Neuronal stem cell (in vitro differentiated cells): ENCODE measurements at regions not wholly inside any gene's neighbourhood (a gene's known extent, or its start where the extent isn't known, plus 50 kb on each side); places are given as distances from the start of the nearest gene placed in this dataset.
"Not testable (repeated sequence)": the region's sequence is repeated elsewhere in the genome, so short reads cannot be mapped to it uniquely, and the experiment has no call there.

ENCODE experiments used
- DNase-seq: peaks from one replicate; pipeline ENCODE4 v3.0.0-alpha.2; 2013; ENCODE audit warnings: low spot score
- H2AFZ ChIP-seq: one replicate; pipeline ENCODE4 v1.6.1; 2013; ENCODE audit warnings: mild to moderate bottlenecking, low read length, inconsistent platforms
- H2AK5ac ChIP-seq: 2 replicates; pipeline ENCODE4 v1.6.1; 2013; ENCODE audit warnings: low read depth, mild to moderate bottlenecking, inconsistent platforms, low read length, moderate library complexity, mixed read lengths
- H2BK120ac ChIP-seq: 2 replicates; pipeline ENCODE4 v1.6.1; 2013; ENCODE audit warnings: low read depth, mild to moderate bottlenecking, inconsistent platforms, low read length, moderate library complexity, mixed read lengths
- H2BK12ac ChIP-seq: one replicate; pipeline ENCODE4 v1.6.1; 2013; ENCODE audit warnings: low read length, inconsistent platforms
- H2BK15ac ChIP-seq: 2 replicates; pipeline ENCODE4 v1.6.1; 2013; ENCODE audit warnings: mild to moderate bottlenecking, low read length, inconsistent platforms, mixed read lengths
- H2BK5ac ChIP-seq: one replicate; pipeline ENCODE4 v1.6.1; 2013; ENCODE audit warnings: inconsistent platforms, mild to moderate bottlenecking, low read length, moderate library complexity
- H3K14ac ChIP-seq: one replicate; pipeline ENCODE4 v1.6.1; 2013; ENCODE audit warnings: low read length, inconsistent platforms
- H3K18ac ChIP-seq: 2 replicates; pipeline ENCODE4 v1.6.1; 2013; ENCODE audit warnings: low read length, inconsistent platforms
- H3K23ac ChIP-seq: 2 replicates; pipeline ENCODE4 v1.6.1; 2013; ENCODE audit warnings: low read depth, mild to moderate bottlenecking, mixed read lengths, low read length, inconsistent platforms; ENCODE audit not compliant: poor library complexity
- H3K27ac ChIP-seq: replicated peaks from 3 replicates; pipeline ENCODE4 v1.5.1; 2013; ENCODE audit warnings: low read length, inconsistent platforms
- H3K27me3 ChIP-seq, 3 experiments: 2 replicates each; pipeline ENCODE4 v1.6.1; 2013; ENCODE audit warnings: low read length in 3 of 3, mild to moderate bottlenecking in 2 of 3, inconsistent platforms in 1 of 3, low read depth in 1 of 3, mixed read lengths in 1 of 3, moderate library complexity in 1 of 3; ENCODE audit not compliant: control insufficient read depth in 3 of 3, insufficient read depth in 3 of 3
- H3K36me3 ChIP-seq, 2 donors: replicated peaks in 1 of 2; 2 replicates each; pipeline ENCODE4 v1.6.1; 2013; ENCODE audit warnings: low read length in 2 of 2; ENCODE audit not compliant: control insufficient read depth in 2 of 2, insufficient read depth in 2 of 2
- H3K4ac ChIP-seq: 2 replicates; pipeline ENCODE4 v1.6.1; 2013; ENCODE audit warnings: inconsistent platforms, mild to moderate bottlenecking, low read length, moderate library complexity
- H3K4me1 ChIP-seq, 2 donors: 1 replicate in 1 of 2; 2 replicates in 1 of 2; pipeline ENCODE4 v1.6.1; 2013; ENCODE audit warnings: low read length in 2 of 2, low read depth in 1 of 2; ENCODE audit not compliant: control insufficient read depth in 2 of 2, insufficient read depth in 1 of 2
- H3K4me2 ChIP-seq: one replicate; pipeline ENCODE4 v1.6.1; 2013; ENCODE audit warnings: mild to moderate bottlenecking, low read length, inconsistent platforms; ENCODE audit not compliant: insufficient read depth, poor library complexity, severe bottlenecking
- H3K4me3 ChIP-seq, 2 donors: 2 replicates each; pipeline ENCODE4 v1.5.1; 2013; ENCODE audit warnings: low read length in 2 of 2, mild to moderate bottlenecking in 2 of 2, inconsistent platforms in 1 of 2, moderate library complexity in 1 of 2
- H3K79me1 ChIP-seq: one replicate; pipeline ENCODE4 v1.6.1; 2013; ENCODE audit warnings: low read depth, mild to moderate bottlenecking, inconsistent platforms, low read length, moderate library complexity
- H3K9ac ChIP-seq: one replicate; pipeline ENCODE4 v1.6.1; 2013; ENCODE audit warnings: mild to moderate bottlenecking, low read depth, low read length, inconsistent platforms; ENCODE audit not compliant: poor library complexity
- H3K9me3 ChIP-seq, 2 donors: replicated peaks in 1 of 2; 2 replicates each; pipeline versions ENCODE3 to v1.6.1; 2013; ENCODE audit warnings: low read length in 2 of 2, mild to moderate bottlenecking in 2 of 2, inconsistent platforms in 1 of 2, low read depth in 1 of 2, mixed read lengths in 1 of 2, moderate library complexity in 1 of 2; ENCODE audit not compliant: control insufficient read depth in 2 of 2, insufficient read depth in 1 of 2
- H4K8ac ChIP-seq: one replicate; pipeline ENCODE4 v1.6.1; 2013; ENCODE audit warnings: low read depth, mild to moderate bottlenecking, inconsistent platforms, low read length, moderate library complexity
- H4K91ac ChIP-seq: one replicate; pipeline ENCODE4 v1.6.1; 2013; ENCODE audit warnings: low read length, low read depth, mild to moderate bottlenecking, inconsistent platforms; ENCODE audit not compliant: poor library complexity
- WGBS, 2 donors: extraction: QIAGEN DNeasy Blood & Tissue Kit; methylation state at CpG; one replicate each; pipeline ENCODE4 v1.1.7; 2013; ENCODE audit warnings: missing lambda C conversion rate in 2 of 2, mixed read lengths in 1 of 2; ENCODE audit not compliant: insufficient read length in 2 of 2, insufficient replicate concordance in 1 of 2; ENCODE audit errors: extremely low coverage in 2 of 2; 5-methylcytosine and 5-hydroxymethylcytosine counted together

DNA sequence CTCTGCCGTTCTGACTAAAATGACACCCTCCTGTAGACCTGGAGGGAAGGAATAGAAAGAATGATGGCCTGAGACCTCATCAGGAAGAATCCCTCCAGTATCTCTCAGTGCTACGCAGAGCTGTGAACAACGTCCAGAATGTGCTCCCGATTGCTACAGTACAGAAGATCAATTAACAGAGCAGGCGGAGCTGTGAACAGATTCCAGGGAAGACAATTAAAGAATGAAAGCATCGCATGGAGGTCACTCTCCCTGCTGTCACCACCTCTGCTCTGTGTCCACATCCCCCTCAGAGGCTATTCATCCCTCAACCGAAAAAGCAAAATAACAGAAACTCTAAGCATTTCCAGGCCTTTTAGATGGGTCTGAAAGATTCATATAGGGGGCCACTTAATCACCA lies 481.0 kb downstream of the EIPR1 start:
- Histone ChIP-seq H4K8ac (no peak overlapping the region), H2AK5ac (no peak overlapping the region), H2BK120ac (no peak overlapping the region), H4K91ac (no peak overlapping the region), H3K4me1 (peaks cover 3 to 8% of the 10 kb centered on the region in 2 donors), H2BK5ac (no peak overlapping the region), H3K9ac (no peak overlapping the region), H2BK15ac (no peak overlapping the region), H3K9me3 (no peaks in the 10 kb centered on the region), H3K4ac (no peak overlapping the region), H3K4me3 (no peak overlapping the region), H3K23ac (no peak overlapping the region), H3K79me1 (no peaks in the 10 kb centered on the region), H3K27me3 (no peaks in the 10 kb centered on the region), H3K36me3 (no peaks in the 10 kb centered on the region), H3K27ac (no peak overlapping the region), H2AFZ (no peak overlapping the region), H3K4me2 (no peak overlapping the region), H2BK12ac (no peak overlapping the region), H3K18ac (no peak overlapping the region), H3K14ac (no peak overlapping the region)
- DNase-seq: no peak
- WGBS, 2 donors: no CpG with 5 or more reads among the region's 7 CpGs

GRCh38 chr2:2896011-2896410 lies 481.6 kb downstream of the EIPR1 start:
- Histone ChIP-seq H3K27ac (no peak overlapping the region), H2BK5ac (no peak overlapping the region), H3K27me3 (no peaks in the 10 kb centered on the region), H2AFZ (no peak overlapping the region), H3K9me3 (no peaks in the 10 kb centered on the region), H3K4me3 (no peak overlapping the region), H4K8ac (no peak overlapping the region), H3K4me2 (no peak overlapping the region), H3K79me1 (no peaks in the 10 kb centered on the region), H3K4me1 (peaks cover 0 to 4% of the 10 kb centered on the region in 2 donors), H2BK15ac (no peak overlapping the region), H4K91ac (no peak overlapping the region), H2BK120ac (no peak overlapping the region), H2AK5ac (no peak overlapping the region), H3K9ac (no peak overlapping the region), H2BK12ac (no peak overlapping the region), H3K36me3 (no peaks in the 10 kb centered on the region), H3K4ac (no peak overlapping the region), H3K18ac (no peak overlapping the region), H3K23ac (no peak overlapping the region), H3K14ac (no peak overlapping the region)
- no CpG with 5 or more reads among the region's 5 CpGs for WGBS, 2 donors
- no peak for DNase-seq

DNA sequence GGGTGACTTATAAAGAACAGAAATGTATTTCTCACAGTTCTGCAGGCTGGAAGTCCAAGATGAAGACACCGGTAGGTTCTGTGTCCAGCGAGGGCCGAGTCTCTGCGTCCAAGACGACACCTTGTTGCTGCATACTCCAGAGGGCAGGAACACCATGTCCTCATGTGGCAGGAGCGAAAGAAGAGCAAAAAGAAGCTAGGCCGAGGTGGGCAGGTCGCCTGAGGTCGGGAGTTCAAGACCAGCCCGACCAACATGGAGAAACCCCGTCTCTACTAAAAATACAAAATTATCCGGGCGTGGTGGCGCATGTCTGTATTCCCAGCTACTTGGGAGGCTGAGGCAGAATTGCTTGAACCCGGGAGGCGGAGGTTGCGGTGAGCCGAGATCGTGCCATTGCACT lies 483.6 kb downstream of the EIPR1 start:
- not testable (repeated sequence) for H3K18ac ChIP-seq, H3K9ac ChIP-seq, H3K23ac ChIP-seq, H2AK5ac ChIP-seq, H3K4me1 ChIP-seq, H3K79me1 ChIP-seq, H4K8ac ChIP-seq, H2BK12ac ChIP-seq, H3K4me2 ChIP-seq, H3K4me3 ChIP-seq, H3K4ac ChIP-seq, H3K14ac ChIP-seq, H2BK15ac ChIP-seq, H4K91ac ChIP-seq, H2BK5ac ChIP-seq, H2BK120ac ChIP-seq, H3K36me3 ChIP-seq, H3K27me3 ChIP-seq, H2AFZ ChIP-seq, H3K27ac ChIP-seq, DNase-seq, H3K9me3 ChIP-seq
- WGBS, 2 donors: no CpG with 5 or more reads among the region's 19 CpGs

DNA sequence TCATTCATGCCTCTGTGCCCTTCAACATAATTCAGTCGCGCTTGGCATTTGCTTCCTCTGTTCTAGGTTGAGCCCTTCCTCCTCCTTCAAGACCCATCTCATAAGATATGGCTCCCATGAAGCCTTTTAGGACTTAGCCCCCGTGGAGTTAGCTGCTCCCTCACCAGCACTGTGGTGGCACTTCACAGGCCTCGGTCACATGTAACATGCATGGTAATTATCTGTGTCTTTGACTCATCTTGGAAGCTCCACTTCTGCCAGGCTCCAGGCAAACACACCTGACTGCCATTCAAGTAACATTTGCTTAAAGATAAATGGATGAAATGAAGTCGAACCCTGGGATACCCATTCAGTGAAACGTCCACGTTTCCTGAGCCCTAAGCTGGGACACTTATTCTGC lies 484.7 kb downstream of the EIPR1 start:
- Histone ChIP-seq H3K36me3 (no peaks in the 10 kb centered on the region), H3K4me2 (no peak overlapping the region), H2AFZ (no peak overlapping the region), H3K9ac (no peak overlapping the region), H3K23ac (no peak overlapping the region), H3K4me1 (peaks cover 0 to 2% of the 10 kb centered on the region in 2 donors), H4K8ac (no peak overlapping the region), H2AK5ac (no peak overlapping the region), H2BK15ac (no peak overlapping the region), H2BK12ac (no peak overlapping the region), H4K91ac (no peak overlapping the region), H2BK5ac (no peak overlapping the region), H3K18ac (no peak overlapping the region), H3K4ac (no peak overlapping the region), H3K14ac (no peak overlapping the region), H3K27me3 (no peaks in the 10 kb centered on the region), H3K27ac (no peak overlapping the region), H2BK120ac (no peak overlapping the region), H3K79me1 (no peaks in the 10 kb centered on the region), H3K4me3 (no peak overlapping the region), H3K9me3 (no peaks in the 10 kb centered on the region)
- no CpG with 5 or more reads among the region's 7 CpGs for WGBS, 2 donors
- no peak for DNase-seq
